ENCODE measurements at regions not wholly inside any gene's neighbourhood (a gene's known extent, or its start where the extent isn't known, plus 50 kb on each side); places are given as distances from the start of the nearest gene placed in this dataset.
"Not testable (repeated sequence)": the region's sequence is repeated elsewhere in the genome, so short reads cannot be mapped to it uniquely, and the experiment has no call there.

DNA sequence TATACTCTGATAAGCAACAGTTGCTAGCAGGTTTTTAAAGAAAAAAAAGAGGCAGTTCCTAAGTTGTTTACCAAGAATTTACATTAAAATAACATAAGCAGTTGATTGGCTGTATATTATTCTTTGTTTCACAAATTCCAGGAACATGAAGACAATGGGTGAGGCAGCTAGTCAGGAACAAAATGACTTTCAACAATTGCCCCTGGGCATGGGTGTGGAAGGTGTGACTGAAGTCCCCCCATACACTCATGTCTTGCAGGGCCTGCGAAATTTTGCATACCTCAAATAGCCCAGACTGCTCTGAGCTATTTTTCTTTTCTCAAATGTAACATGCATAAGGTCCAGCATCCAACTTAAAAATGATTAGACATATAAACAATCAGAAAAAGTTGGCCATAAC lies 267.2 kb upstream of the DIO3 start:
- no peaks in the 10 kb centered on the region for H3K4me1 ChIP-seq (ENCODE audit: low read depth, poor library complexity, severe bottlenecking)
- no peaks in the 10 kb centered on the region for H4K20me1 ChIP-seq (ENCODE audit: insufficient read depth)
- no peaks in the 10 kb centered on the region for H3K79me2 ChIP-seq (ENCODE audit: insufficient read depth, low read depth)
- no peak overlapping the region for H3K4me3 ChIP-seq (IDR thresholded peaks at IDR 0.05; ENCODE audit: insufficient read depth, low read depth, low read length)
- no peak overlapping the region for H3K27ac ChIP-seq
- no peak overlapping the region for H2AFZ ChIP-seq (ENCODE audit: low read depth)
- H3K36me3 ChIP-seq (ENCODE audit: insufficient read depth), result no peaks in the 10 kb centered on the region
- TF ChIP-seq CTCF (conservative IDR thresholded peaks at IDR 0.05; ENCODE audit: low read depth, low read length), result no peak
- H3K27me3 ChIP-seq (ENCODE audit: insufficient read depth, low read depth), result no peaks in the 10 kb centered on the region
- H3K9ac ChIP-seq, result no peak overlapping the region
- no peak overlapping the region for H3K4me2 ChIP-seq

DNA sequence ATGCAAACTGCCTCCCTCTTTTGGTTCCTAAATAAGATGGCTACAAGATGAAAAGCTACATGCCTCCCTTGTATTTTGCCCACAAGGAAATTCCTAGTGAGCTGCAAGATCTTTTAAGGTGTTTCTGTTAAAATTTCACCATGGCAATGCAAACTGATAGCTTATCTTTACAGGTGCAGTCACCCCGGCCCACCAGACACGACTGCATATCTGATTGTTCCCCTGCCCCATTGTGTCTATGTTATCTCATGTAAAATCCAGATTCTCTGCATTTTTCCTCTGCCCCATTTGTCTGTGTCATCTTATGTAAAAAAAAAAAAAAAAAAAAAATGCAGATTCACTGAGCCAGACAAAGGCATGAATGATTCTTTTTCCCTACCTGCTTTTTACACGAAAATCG lies 261.5 kb upstream of the DIO3 start:
- H3K4me1 ChIP-seq (ENCODE audit: low read depth, poor library complexity, severe bottlenecking); H3K4me2 ChIP-seq; H4K20me1 ChIP-seq (ENCODE audit: insufficient read depth); H3K27ac ChIP-seq; H3K9ac ChIP-seq; H3K36me3 ChIP-seq (ENCODE audit: insufficient read depth); H3K79me2 ChIP-seq (ENCODE audit: insufficient read depth, low read depth); H3K4me3 ChIP-seq (IDR thresholded peaks at IDR 0.05; ENCODE audit: insufficient read depth, low read depth, low read length); H2AFZ ChIP-seq (ENCODE audit: low read depth); H3K27me3 ChIP-seq (ENCODE audit: insufficient read depth, low read depth): not testable (repeated sequence)

- no peaks in the 10 kb centered on the region for H3K36me3 ChIP-seq (ENCODE audit: insufficient read depth)
- H3K27me3 ChIP-seq (ENCODE audit: insufficient read depth, low read depth), result no peaks in the 10 kb centered on the region
- no peak overlapping the region for H3K27ac ChIP-seq
- H3K4me2 ChIP-seq, result no peak overlapping the region
- no peak for TF ChIP-seq CTCF (conservative IDR thresholded peaks at IDR 0.05; ENCODE audit: low read depth, low read length)
- H4K20me1 ChIP-seq (ENCODE audit: insufficient read depth), result no peaks in the 10 kb centered on the region
- no peaks in the 10 kb centered on the region for H3K79me2 ChIP-seq (ENCODE audit: insufficient read depth, low read depth)
- no peaks in the 10 kb centered on the region for H3K4me1 ChIP-seq (ENCODE audit: low read depth, poor library complexity, severe bottlenecking)
- H2AFZ ChIP-seq (ENCODE audit: low read depth), result no peak overlapping the region
- no peak overlapping the region for H3K4me3 ChIP-seq (IDR thresholded peaks at IDR 0.05; ENCODE audit: insufficient read depth, low read depth, low read length)
- no peak overlapping the region for H3K9ac ChIP-seq
Measured at GRCh38 chr14:101301011-101301410, 260.3 kb upstream of the DIO3 start.

- not testable (repeated sequence) for H3K9ac ChIP-seq; H3K4me2 ChIP-seq; H3K79me2 ChIP-seq (ENCODE audit: insufficient read depth, low read depth); H3K36me3 ChIP-seq (ENCODE audit: insufficient read depth); H3K4me1 ChIP-seq (ENCODE audit: low read depth, poor library complexity, severe bottlenecking); H3K27ac ChIP-seq; H4K20me1 ChIP-seq (ENCODE audit: insufficient read depth); H3K27me3 ChIP-seq (ENCODE audit: insufficient read depth, low read depth); H2AFZ ChIP-seq (ENCODE audit: low read depth); H3K4me3 ChIP-seq (IDR thresholded peaks at IDR 0.05; ENCODE audit: insufficient read depth, low read depth, low read length)
Measured at GRCh38 chr14:101307162-101307561, 254.1 kb upstream of the DIO3 start.

DNA sequence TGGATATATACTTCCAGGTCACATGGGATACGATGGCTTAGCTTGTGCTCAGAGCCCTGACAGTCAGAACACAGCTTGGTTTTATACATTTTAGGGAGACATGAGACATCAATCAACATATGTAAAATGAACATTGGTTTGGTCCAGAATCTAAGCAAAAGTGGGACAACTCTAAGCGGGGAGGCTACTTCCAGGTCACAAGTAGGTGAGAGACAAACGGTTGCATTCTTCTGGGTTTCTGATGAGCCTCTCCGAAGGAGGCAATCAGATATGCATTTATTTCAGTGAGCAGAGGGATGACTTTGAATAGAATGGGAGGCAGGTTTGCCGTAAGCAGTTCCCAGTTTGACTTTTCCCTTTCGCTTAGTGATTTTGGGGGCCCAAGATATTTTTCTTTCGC lies 250.1 kb upstream of the DIO3 start:
- H4K20me1 ChIP-seq (ENCODE audit: insufficient read depth); H3K4me1 ChIP-seq (ENCODE audit: low read depth, poor library complexity, severe bottlenecking); H3K4me3 ChIP-seq (IDR thresholded peaks at IDR 0.05; ENCODE audit: insufficient read depth, low read depth, low read length); H3K79me2 ChIP-seq (ENCODE audit: insufficient read depth, low read depth); H3K9ac ChIP-seq; H2AFZ ChIP-seq (ENCODE audit: low read depth); H3K4me2 ChIP-seq; H3K27ac ChIP-seq; H3K27me3 ChIP-seq (ENCODE audit: insufficient read depth, low read depth); H3K36me3 ChIP-seq (ENCODE audit: insufficient read depth): not testable (repeated sequence)

- no peaks in the 10 kb centered on the region for H3K79me2 ChIP-seq (ENCODE audit: insufficient read depth, low read depth)
- no peaks in the 10 kb centered on the region for H3K36me3 ChIP-seq (ENCODE audit: insufficient read depth)
- no peaks in the 10 kb centered on the region for H3K27me3 ChIP-seq (ENCODE audit: insufficient read depth, low read depth)
- no peak overlapping the region for H2AFZ ChIP-seq (ENCODE audit: low read depth)
- H3K4me2 ChIP-seq, result no peak overlapping the region
- TF ChIP-seq CTCF (conservative IDR thresholded peaks at IDR 0.05; ENCODE audit: low read depth, low read length), result no peak
- H3K27ac ChIP-seq, result no peak overlapping the region
- H3K9ac ChIP-seq, result no peak overlapping the region
- no peaks in the 10 kb centered on the region for H4K20me1 ChIP-seq (ENCODE audit: insufficient read depth)
- H3K4me3 ChIP-seq (IDR thresholded peaks at IDR 0.05; ENCODE audit: insufficient read depth, low read depth, low read length), result no peak overlapping the region
- H3K4me1 ChIP-seq (ENCODE audit: low read depth, poor library complexity, severe bottlenecking), result no peaks in the 10 kb centered on the region
Measured at GRCh38 chr14:101313268-101313667, 248.0 kb upstream of the DIO3 start.
